ENCODE measurements at regions not wholly inside any gene's neighbourhood (a gene's known extent, or its start where the extent isn't known, plus 50 kb on each side); places are given as distances from the start of the nearest gene placed in this dataset.
A peak's percentile ranks its signal among the peaks of the same experiment; 100 is the strongest.
"Not testable (repeated sequence)": the region's sequence is repeated elsewhere in the genome, so short reads cannot be mapped to it uniquely, and the experiment has no call there.

GRCh38 chr9:97766092-97766491 lies 69.0 kb upstream of the XPA start:
- TF ChIP-seq POLR2A (IDR thresholded peaks at IDR 0.05; ENCODE audit: low read depth, low read length), result no peak
- DNase-seq (ENCODE audit: insufficient read length, low spot score), result peak; percentile 93
- peak; percentile 97 for FAIRE-seq

- no peak for DNase-seq (ENCODE audit: insufficient read length, low spot score)
- no peak for TF ChIP-seq POLR2A (IDR thresholded peaks at IDR 0.05; ENCODE audit: low read depth, low read length)
- no peak for FAIRE-seq
These were observed 69.5 kb upstream of the XPA start for GRCh38 chr9:97766610-97767009.

- no peak for DNase-seq (ENCODE audit: insufficient read length, low spot score)
- FAIRE-seq, result no peak
- TF ChIP-seq POLR2A (IDR thresholded peaks at IDR 0.05; ENCODE audit: low read depth, low read length), result no peak
These were observed 70.8 kb upstream of the XPA start for GRCh38 chr9:97767891-97768290.

GRCh38 chr9:97768746-97769145 lies 71.6 kb upstream of the XPA start:
- DNase-seq (ENCODE audit: insufficient read length, low spot score), result no peak

GRCh38 chr9:97769208-97769607 lies 72.1 kb upstream of the XPA start:
- DNase-seq (ENCODE audit: insufficient read length, low spot score), result no peak
- TF ChIP-seq POLR2A (IDR thresholded peaks at IDR 0.05; ENCODE audit: low read depth, low read length), result no peak
- no peak for FAIRE-seq

More at GRCh38 chr9:97768746-97769145, 71.6 kb upstream of the XPA start:
- no peak for TF ChIP-seq POLR2A (IDR thresholded peaks at IDR 0.05; ENCODE audit: low read depth, low read length)
- peak; percentile 38 for FAIRE-seq

GRCh38 chr9:97770808-97771372 lies 73.8 kb upstream of the XPA start:
- no peak for DNase-seq (ENCODE audit: insufficient read length, low spot score)
- TF ChIP-seq POLR2A (IDR thresholded peaks at IDR 0.05; ENCODE audit: low read depth, low read length), result no peak
- FAIRE-seq, result no peak

GRCh38 chr9:97771641-97772040 lies 74.5 kb upstream of the XPA start:
- DNase-seq (ENCODE audit: insufficient read length, low spot score) (no peak), FAIRE-seq (no peak)
- TF ChIP-seq POLR2A (IDR thresholded peaks at IDR 0.05; ENCODE audit: low read depth, low read length), result no peak

- DNase-seq (ENCODE audit: insufficient read length, low spot score), result no peak
These were observed 75.0 kb upstream of the XPA start for GRCh38 chr9:97772145-97772544.

GRCh38 chr9:97773091-97773490 lies 76.0 kb upstream of the XPA start:
- peak; percentile 20 for FAIRE-seq
- no peak for DNase-seq (ENCODE audit: insufficient read length, low spot score)
- TF ChIP-seq POLR2A (IDR thresholded peaks at IDR 0.05; ENCODE audit: low read depth, low read length), result no peak

More at GRCh38 chr9:97772145-97772544, 75.0 kb upstream of the XPA start:
- no peak for TF ChIP-seq POLR2A (IDR thresholded peaks at IDR 0.05; ENCODE audit: low read depth, low read length)
- FAIRE-seq, result no peak

GRCh38 chr9:97773723-97774122 lies 76.6 kb upstream of the XPA start:
- FAIRE-seq, result peak; percentile 93
- DNase-seq (ENCODE audit: insufficient read length, low spot score), result peak; percentile 58
- no peak for TF ChIP-seq POLR2A (IDR thresholded peaks at IDR 0.05; ENCODE audit: low read depth, low read length)

GRCh38 chr9:97774673-97775072 lies 77.5 kb upstream of the XPA start:
- DNase-seq (ENCODE audit: insufficient read length, low spot score) (no peak), FAIRE-seq (no peak)
- no peak for TF ChIP-seq POLR2A (IDR thresholded peaks at IDR 0.05; ENCODE audit: low read depth, low read length)

- DNase-seq (ENCODE audit: insufficient read length, low spot score); FAIRE-seq: not testable (repeated sequence)
These were observed 74.3 kb upstream of the FOXE1 start for GRCh38 chr9:97778740-97779139.

- TF ChIP-seq POLR2A (IDR thresholded peaks at IDR 0.05; ENCODE audit: low read depth, low read length), result no peak
- FAIRE-seq (no peak), DNase-seq (ENCODE audit: insufficient read length, low spot score) (no peak)
These were observed 73.4 kb upstream of the FOXE1 start for GRCh38 chr9:97779608-97780007.

- FAIRE-seq (no peak), DNase-seq (ENCODE audit: insufficient read length, low spot score) (no peak)
- no peak for TF ChIP-seq POLR2A (IDR thresholded peaks at IDR 0.05; ENCODE audit: low read depth, low read length)
These were observed 71.1 kb upstream of the FOXE1 start for GRCh38 chr9:97781902-97782301.

- FAIRE-seq (peak; percentile 92), DNase-seq (ENCODE audit: insufficient read length, low spot score) (peak; percentile 77)
- TF ChIP-seq POLR2A (IDR thresholded peaks at IDR 0.05; ENCODE audit: low read depth, low read length), result no peak
These were observed 66.7 kb upstream of the FOXE1 start for GRCh38 chr9:97786341-97786740.

- no peak for TF ChIP-seq POLR2A (IDR thresholded peaks at IDR 0.05; ENCODE audit: low read depth, low read length)
- FAIRE-seq, result no peak
These were observed 65.5 kb upstream of the FOXE1 start for GRCh38 chr9:97787551-97787950.

More at GRCh38 chr9:97787551-97787950, 65.5 kb upstream of the FOXE1 start:
- DNase-seq (ENCODE audit: insufficient read length, low spot score), result no peak
